ENCODE measurements at regions not wholly inside any gene's neighbourhood (a gene's known extent, or its start where the extent isn't known, plus 50 kb on each side); places are given as distances from the start of the nearest gene placed in this dataset.

DNA sequence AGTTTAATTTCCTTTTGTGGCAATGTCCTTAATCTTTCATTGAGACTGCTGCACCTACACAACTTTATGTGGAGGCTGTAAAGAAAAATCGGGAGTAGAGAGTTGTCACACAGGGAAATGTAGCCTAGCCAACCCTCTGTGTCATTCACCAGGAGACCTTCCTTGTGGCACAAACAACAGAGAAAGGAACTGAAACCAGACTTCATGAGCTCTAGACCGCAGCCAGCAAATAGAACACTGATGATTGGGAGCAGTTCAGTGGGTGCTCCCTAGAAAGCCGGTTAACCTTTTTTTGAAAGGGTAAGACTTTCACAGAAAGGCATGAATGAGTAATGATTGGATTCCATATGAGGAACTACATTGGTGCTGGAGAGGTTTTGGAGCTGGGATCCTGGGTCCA is 1752.4 kb upstream of the CELF4 start:
- H2AFZ ChIP-seq (ENCODE audit: low read length): no peak overlapping the region
- H3K79me2 ChIP-seq (ENCODE audit: insufficient read depth, low read length): no peaks in the 10 kb centered on the region
- TF ChIP-seq EZH2 (IDR thresholded peaks at IDR 0.05; ENCODE audit: borderline replicate concordance, low read length): no peak
- TF ChIP-seq, protein P1, sequence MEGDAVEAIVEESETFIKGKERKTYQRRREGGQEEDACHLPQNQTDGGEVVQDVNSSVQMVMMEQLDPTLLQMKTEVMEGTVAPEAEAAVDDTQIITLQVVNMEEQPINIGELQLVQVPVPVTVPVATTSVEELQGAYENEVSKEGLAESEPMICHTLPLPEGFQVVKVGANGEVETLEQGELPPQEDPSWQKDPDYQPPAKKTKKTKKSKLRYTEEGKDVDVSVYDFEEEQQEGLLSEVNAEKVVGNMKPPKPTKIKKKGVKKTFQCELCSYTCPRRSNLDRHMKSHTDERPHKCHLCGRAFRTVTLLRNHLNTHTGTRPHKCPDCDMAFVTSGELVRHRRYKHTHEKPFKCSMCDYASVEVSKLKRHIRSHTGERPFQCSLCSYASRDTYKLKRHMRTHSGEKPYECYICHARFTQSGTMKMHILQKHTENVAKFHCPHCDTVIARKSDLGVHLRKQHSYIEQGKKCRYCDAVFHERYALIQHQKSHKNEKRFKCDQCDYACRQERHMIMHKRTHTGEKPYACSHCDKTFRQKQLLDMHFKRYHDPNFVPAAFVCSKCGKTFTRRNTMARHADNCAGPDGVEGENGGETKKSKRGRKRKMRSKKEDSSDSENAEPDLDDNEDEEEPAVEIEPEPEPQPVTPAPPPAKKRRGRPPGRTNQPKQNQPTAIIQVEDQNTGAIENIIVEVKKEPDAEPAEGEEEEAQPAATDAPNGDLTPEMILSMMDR (IDR thresholded peaks at IDR 0.05; ENCODE audit: low read length): no peak
- no peak overlapping the region for H3K27ac ChIP-seq (ENCODE audit: low read depth, low read length, poor library complexity, severe bottlenecking)
- no peak overlapping the region for H3K4me3 ChIP-seq (ENCODE audit: low read depth, low read length, poor library complexity, severe bottlenecking)
- no peaks in the 10 kb centered on the region for H3K4me1 ChIP-seq (ENCODE audit: insufficient read depth, low read length, severe bottlenecking)
- no peaks in the 10 kb centered on the region for H3K27me3 ChIP-seq (ENCODE audit: insufficient read depth, low read length)
- no peaks in the 10 kb centered on the region for H4K20me1 ChIP-seq (ENCODE audit: insufficient read depth, low read length)
- H3K9me2 ChIP-seq (ENCODE audit: low read depth, low read length): no peaks in the 10 kb centered on the region
- no peaks in the 10 kb centered on the region for H3K36me3 ChIP-seq (ENCODE audit: insufficient read depth, low read length)
- H3K9ac ChIP-seq (ENCODE audit: low read length): no peak overlapping the region
- H3F3A ChIP-seq (ENCODE audit: insufficient read depth, low read length): no peaks in the 10 kb centered on the region
- H3K4me2 ChIP-seq (ENCODE audit: low read length): no peak overlapping the region
- H3K9me3 ChIP-seq (ENCODE audit: low read length): no peaks in the 10 kb centered on the region

DNA sequence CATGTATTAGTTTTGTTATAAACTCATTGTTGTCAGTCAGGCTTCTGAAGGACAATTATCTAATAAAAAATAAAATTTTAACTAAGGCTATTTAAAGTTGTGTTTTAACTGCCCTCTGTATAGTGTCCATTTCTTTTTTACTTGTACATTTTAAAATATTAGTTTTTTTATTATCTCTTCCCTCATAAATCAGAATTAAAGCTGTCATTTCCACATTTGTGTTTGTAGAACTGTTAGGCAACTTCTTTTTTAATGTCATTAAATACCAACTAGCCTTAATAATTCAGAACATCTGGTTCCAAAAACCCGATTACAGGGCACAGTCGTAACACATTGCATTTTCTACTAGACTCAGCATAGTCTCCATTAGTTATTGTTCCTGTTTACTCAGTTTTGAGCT is 1749.0 kb upstream of the CELF4 start:
- Histone ChIP-seq H3F3A (ENCODE audit: insufficient read depth, low read length) (no peaks in the 10 kb centered on the region), H3K4me1 (ENCODE audit: insufficient read depth, low read length, severe bottlenecking) (no peaks in the 10 kb centered on the region), H3K27ac (ENCODE audit: low read depth, low read length, poor library complexity, severe bottlenecking) (no peak overlapping the region), H3K9me2 (ENCODE audit: low read depth, low read length) (no peaks in the 10 kb centered on the region), H3K36me3 (ENCODE audit: insufficient read depth, low read length) (no peaks in the 10 kb centered on the region), H2AFZ (ENCODE audit: low read length) (no peak overlapping the region), H3K9ac (ENCODE audit: low read length) (no peak overlapping the region), H3K27me3 (ENCODE audit: insufficient read depth, low read length) (no peaks in the 10 kb centered on the region), H3K4me3 (ENCODE audit: low read depth, low read length, poor library complexity, severe bottlenecking) (no peak overlapping the region), H3K4me2 (ENCODE audit: low read length) (no peak overlapping the region), H4K20me1 (ENCODE audit: insufficient read depth, low read length) (no peaks in the 10 kb centered on the region), H3K9me3 (ENCODE audit: low read length) (no peaks in the 10 kb centered on the region), H3K79me2 (ENCODE audit: insufficient read depth, low read length) (no peaks in the 10 kb centered on the region)
- TF ChIP-seq, protein P1 (IDR thresholded peaks at IDR 0.05; ENCODE audit: low read length): no peak
- no peak for TF ChIP-seq EZH2 (IDR thresholded peaks at IDR 0.05; ENCODE audit: borderline replicate concordance, low read length)

DNA sequence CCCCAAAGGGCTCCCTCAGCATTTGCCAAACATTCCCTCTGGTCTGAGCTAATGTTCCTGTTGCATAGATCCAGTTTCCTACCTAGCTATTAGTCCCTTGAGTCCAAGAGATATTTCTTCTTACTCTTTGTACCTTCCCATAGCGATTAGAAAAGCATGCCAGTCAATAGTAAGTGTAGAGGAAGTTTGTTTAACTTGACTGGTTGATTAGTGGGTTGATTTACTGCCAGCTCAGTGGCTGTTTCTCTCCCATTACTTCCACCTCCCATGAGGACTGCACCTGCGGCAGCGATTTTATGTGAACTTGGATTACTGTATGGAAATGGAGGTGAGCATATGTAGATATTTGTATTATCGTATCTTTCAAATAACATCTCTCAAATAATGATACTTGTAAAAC is 1748.4 kb upstream of the CELF4 start:
- H3K4me3 ChIP-seq (ENCODE audit: low read depth, low read length, poor library complexity, severe bottlenecking): no peak overlapping the region
- no peaks in the 10 kb centered on the region for H3F3A ChIP-seq (ENCODE audit: insufficient read depth, low read length)
- H3K4me1 ChIP-seq (ENCODE audit: insufficient read depth, low read length, severe bottlenecking): no peaks in the 10 kb centered on the region
- H3K9me2 ChIP-seq (ENCODE audit: low read depth, low read length): no peaks in the 10 kb centered on the region
- no peaks in the 10 kb centered on the region for H3K27me3 ChIP-seq (ENCODE audit: insufficient read depth, low read length)
- H3K4me2 ChIP-seq (ENCODE audit: low read length): no peak overlapping the region
- TF ChIP-seq, protein P1 (IDR thresholded peaks at IDR 0.05; ENCODE audit: low read length): no peak
- TF ChIP-seq EZH2 (IDR thresholded peaks at IDR 0.05; ENCODE audit: borderline replicate concordance, low read length): no peak
- H3K9ac ChIP-seq (ENCODE audit: low read length): no peak overlapping the region
- no peaks in the 10 kb centered on the region for H3K36me3 ChIP-seq (ENCODE audit: insufficient read depth, low read length)
- no peaks in the 10 kb centered on the region for H3K9me3 ChIP-seq (ENCODE audit: low read length)
- H3K27ac ChIP-seq (ENCODE audit: low read depth, low read length, poor library complexity, severe bottlenecking): no peak overlapping the region
- H2AFZ ChIP-seq (ENCODE audit: low read length): no peak overlapping the region
- no peaks in the 10 kb centered on the region for H3K79me2 ChIP-seq (ENCODE audit: insufficient read depth, low read length)
- H4K20me1 ChIP-seq (ENCODE audit: insufficient read depth, low read length): no peaks in the 10 kb centered on the region
